Stimulated activated naive B cell treated with anti-CD40 and anti-IgM and Interleukin-4, amounts not matched to agents 10 μg/mL and 1 μg/mL and 100 μg/mL, for 72 hours (primary cell): ENCODE measurements at regions not wholly inside any gene's neighbourhood (a gene's known extent, or its start where the extent isn't known, plus 50 kb on each side); places are given as distances from the start of the nearest gene placed in this dataset.
"Not testable (repeated sequence)": the region's sequence is repeated elsewhere in the genome, so short reads cannot be mapped to it uniquely, and the experiment has no call there.

ENCODE experiments used
- ATAC-seq, 2 donors: fragments of 150-1000 bp; cut with Tn5 transposase; replicated peaks; 2 replicates each; pipeline ENCODE4 v1.10.0; 2021; ENCODE audit warnings: moderate library complexity in 1 of 2
- DNase-seq: peaks from one replicate; pipeline ENCODE4 v3.0.0; 2021
- H3K27ac Mint-ChIP-seq: one replicate; pipeline ENCODE4 v1.8.0; 2022; ENCODE audit warnings: mild to moderate bottlenecking, mixed read lengths
- H3K27me3 Mint-ChIP-seq, 2 donors: one replicate each; pipeline ENCODE4 v1.8.0; 2022; ENCODE audit warnings: mixed read lengths in 2 of 2
- H3K36me3 Mint-ChIP-seq, 2 donors: one replicate each; pipeline ENCODE4 v1.8.0; 2022; ENCODE audit warnings: mixed read lengths in 2 of 2, mild to moderate bottlenecking in 1 of 2
- H3K4me1 Mint-ChIP-seq, 2 donors: one replicate each; pipeline ENCODE4 v1.8.0; 2022; ENCODE audit warnings: mixed read lengths in 2 of 2, mild to moderate bottlenecking in 1 of 2
- H3K4me3 Mint-ChIP-seq, 2 donors: one replicate each; pipeline ENCODE4 v1.8.0; 2022; ENCODE audit warnings: mild to moderate bottlenecking in 2 of 2, mixed read lengths in 2 of 2, moderate library complexity in 1 of 2
- H3K9me3 Mint-ChIP-seq, 2 donors: one replicate each; pipeline ENCODE4 v1.8.0; 2022; ENCODE audit warnings: mixed read lengths in 2 of 2, mild to moderate bottlenecking in 1 of 2

DNA sequence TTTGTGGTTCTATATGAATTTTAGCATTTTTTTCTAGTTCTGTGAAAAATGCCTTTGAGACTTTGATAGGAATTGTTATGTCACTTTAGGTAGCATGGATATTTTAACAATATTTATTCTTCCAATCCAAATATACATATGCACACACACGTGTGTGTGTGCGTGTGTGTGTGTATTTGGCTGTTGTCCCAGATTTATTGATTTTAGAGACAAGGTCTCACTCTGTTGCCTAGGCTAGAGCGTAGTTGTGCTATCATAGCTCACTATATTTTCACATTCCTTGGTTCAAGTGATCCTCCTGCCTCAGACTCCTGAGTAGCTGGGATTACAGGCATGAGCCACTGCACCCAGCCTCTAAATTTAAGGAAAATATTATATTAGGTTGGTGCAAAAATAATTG, 162.5 kb upstream of the TRIM24 start:
- DNase-seq, result no peak
- Mint-ChIP-seq H3K36me3 (no peaks in the 10 kb centered on the region), H3K27me3 (no peaks in the 10 kb centered on the region)

DNA sequence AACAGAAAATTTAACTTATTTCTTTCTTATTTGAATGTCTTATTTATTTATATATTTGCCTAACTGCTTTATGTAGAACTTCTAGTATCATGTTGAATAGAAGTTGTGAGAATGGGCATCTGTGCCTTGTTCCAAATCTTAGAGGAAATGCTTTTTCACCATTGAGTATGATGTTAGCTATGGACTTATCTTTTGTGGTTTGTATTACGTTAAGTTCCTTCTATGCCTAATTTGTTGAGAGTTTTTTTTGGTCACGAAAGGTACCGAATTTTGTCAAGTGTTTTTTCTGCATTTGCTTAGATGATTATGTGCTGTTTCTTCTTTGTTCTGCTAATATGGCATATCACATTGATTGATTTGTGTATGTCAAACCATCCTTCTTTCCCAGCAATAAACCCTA, 161.0 kb upstream of the TRIM24 start:
- no peaks in the 10 kb centered on the region for H3K27me3 Mint-ChIP-seq
- DNase-seq (no peak), ATAC-seq (no peak)
- peaks cover 8 to 12% of the 10 kb centered on the region in 2 donors for H3K4me1 Mint-ChIP-seq
- no peak overlapping the region for H3K27ac Mint-ChIP-seq
- no peaks in the 10 kb centered on the region for H3K9me3 Mint-ChIP-seq
- H3K4me3 Mint-ChIP-seq, result no peak overlapping the region
- no peaks in the 10 kb centered on the region for H3K36me3 Mint-ChIP-seq

More for the DNA sequence above, 162.5 kb upstream of the TRIM24 start:
- no peak for ATAC-seq
- no peak overlapping the region for H3K4me3 Mint-ChIP-seq
- H3K4me1 Mint-ChIP-seq, result peaks cover 8 to 12% of the 10 kb centered on the region in 2 donors
- H3K9me3 Mint-ChIP-seq, result no peaks in the 10 kb centered on the region
- H3K27ac Mint-ChIP-seq, result no peak overlapping the region

DNA sequence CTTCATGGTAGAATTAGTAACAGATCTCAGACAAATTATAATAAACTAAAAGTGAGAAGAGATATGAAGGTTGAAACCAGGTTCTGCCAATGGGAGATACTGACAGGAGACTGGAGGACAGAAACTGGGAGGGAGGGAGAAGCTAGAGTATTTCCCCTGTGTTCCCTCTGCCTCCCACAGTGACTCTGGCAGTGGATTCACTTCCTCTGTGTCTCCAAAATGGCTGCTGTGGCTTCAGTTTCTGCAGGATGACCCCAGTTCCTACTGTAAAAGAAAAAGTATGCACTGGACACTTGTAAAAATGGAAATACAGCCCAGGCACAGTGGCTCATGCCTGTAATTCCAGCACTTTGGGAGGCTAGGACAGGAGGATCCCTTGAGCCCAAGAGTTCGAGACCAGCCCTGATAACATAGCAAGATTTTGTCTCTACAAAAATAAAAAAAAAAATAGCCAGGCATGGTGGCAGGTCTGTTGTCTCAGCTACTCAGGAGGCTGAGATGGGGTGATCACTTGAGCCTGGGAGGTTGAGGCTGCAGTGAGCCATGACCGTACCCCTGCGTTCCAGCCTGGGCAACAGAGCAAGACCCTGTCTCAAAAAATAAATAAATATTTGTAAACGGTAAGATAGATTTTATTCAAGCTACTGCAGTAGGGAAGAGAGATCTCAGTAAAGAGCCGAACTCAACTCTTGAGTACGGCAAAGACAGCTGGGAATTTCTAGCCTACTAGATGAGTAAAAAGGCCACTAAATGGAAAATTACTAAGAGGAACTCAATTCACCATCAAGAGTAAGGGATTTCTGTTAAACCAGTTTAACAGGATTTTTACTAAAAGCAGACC, 156.6 kb upstream of the TRIM24 start:
- ATAC-seq, result no peak
- Mint-ChIP-seq H3K36me3 (no peaks in the 10 kb centered on the region), H3K27ac (no peak overlapping the region), H3K9me3 (no peaks in the 10 kb centered on the region), H3K4me3 (no peak overlapping the region), H3K27me3 (no peaks in the 10 kb centered on the region), H3K4me1 (no peaks in the 10 kb centered on the region)
- DNase-seq, result no peak

DNA sequence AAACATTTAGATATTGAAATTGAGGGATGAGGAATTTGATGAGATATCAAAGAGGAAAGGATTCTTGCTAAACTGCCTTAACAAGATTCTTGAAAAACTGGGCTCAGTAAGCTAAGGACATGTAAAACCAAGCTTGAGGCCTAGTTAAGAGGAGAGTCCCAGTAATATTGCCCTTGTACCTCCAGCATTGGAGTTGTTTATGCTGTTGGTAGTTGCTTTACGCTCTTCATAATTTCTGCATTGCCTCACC, 156.1 kb upstream of the TRIM24 start:
- Mint-ChIP-seq H3K4me3 (no peak overlapping the region), H3K27me3 (no peaks in the 10 kb centered on the region), H3K36me3 (no peaks in the 10 kb centered on the region), H3K4me1 (no peaks in the 10 kb centered on the region), H3K27ac (no peak overlapping the region), H3K9me3 (no peaks in the 10 kb centered on the region)
- ATAC-seq, result no peak
- DNase-seq, result no peak

DNA sequence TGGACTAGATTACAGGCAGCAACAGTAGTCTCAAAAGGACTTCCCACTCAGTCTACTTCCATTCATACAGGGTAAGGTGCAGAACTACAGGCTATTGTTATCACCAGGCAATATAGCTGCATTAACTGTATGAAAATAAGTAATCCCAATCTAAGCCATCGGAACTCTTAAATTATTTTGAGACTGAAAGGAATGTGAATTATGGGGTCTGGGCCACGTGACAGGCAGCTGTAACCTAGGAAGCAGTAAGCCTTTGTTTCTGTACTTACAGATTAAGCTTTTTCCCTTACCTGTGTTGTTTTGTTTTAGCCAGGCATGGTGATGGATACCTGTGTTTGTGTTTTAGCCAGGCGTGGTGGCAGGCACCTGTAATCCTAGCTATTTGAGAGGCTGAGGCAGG, 152.4 kb upstream of the TRIM24 start:
- no peak overlapping the region for H3K27ac Mint-ChIP-seq
- DNase-seq (no peak), ATAC-seq (no peak)
- H3K4me1 Mint-ChIP-seq, result no peaks in the 10 kb centered on the region
- no peaks in the 10 kb centered on the region for H3K27me3 Mint-ChIP-seq
- no peak overlapping the region for H3K4me3 Mint-ChIP-seq
- H3K36me3 Mint-ChIP-seq, result no peaks in the 10 kb centered on the region
- no peaks in the 10 kb centered on the region for H3K9me3 Mint-ChIP-seq

DNA sequence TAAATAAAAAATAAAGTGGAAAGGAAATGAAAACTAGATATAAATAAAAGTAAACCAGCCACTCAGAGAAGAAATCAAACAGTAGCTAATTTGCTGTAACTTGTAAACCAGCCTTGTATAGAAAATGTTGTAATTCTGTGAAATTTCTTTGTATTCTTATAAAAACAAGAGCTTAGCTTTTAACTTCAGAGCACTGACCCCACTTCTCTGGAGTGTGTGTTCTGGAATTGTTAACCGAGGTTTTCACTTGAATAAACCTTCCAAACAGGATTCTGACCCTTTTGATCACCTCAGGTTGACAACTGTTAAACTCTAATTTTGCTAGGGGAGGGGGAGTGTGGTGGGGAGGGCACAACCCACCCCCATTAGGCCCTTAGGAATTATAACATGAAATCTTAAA, 151.9 kb upstream of the TRIM24 start:
- Mint-ChIP-seq H3K27me3 (no peaks in the 10 kb centered on the region), H3K4me1 (no peaks in the 10 kb centered on the region), H3K36me3 (no peaks in the 10 kb centered on the region), H3K9me3 (no peaks in the 10 kb centered on the region), H3K4me3 (no peak overlapping the region), H3K27ac (no peak overlapping the region)
- no peak for ATAC-seq
- DNase-seq, result no peak

DNA sequence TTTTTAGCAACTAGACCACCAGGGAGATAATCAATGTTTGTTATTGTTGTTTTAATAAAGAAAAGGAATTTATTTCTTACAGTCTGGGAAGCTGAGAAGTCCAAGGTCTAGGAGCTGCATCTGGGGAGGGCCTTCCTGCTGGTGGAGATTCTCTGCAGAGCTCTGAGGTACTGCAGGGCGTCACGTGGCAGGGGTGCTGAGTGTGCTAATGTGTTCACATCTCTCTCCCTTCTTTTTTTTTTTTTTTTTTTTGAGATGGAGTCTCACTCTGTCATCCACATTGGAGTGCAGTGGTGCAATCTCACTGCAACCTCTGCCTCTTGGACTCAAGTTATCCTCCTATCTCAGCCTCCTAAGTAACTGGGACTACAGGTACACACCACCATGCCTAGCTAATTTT, 150.9 kb upstream of the TRIM24 start:
- no peak for ATAC-seq
- H3K36me3 Mint-ChIP-seq, result no peaks in the 10 kb centered on the region
- H3K4me3 Mint-ChIP-seq, result no peak overlapping the region
- no peak overlapping the region for H3K27ac Mint-ChIP-seq
- H3K9me3 Mint-ChIP-seq, result no peaks in the 10 kb centered on the region
- DNase-seq, result no peak
- no peaks in the 10 kb centered on the region for H3K27me3 Mint-ChIP-seq
- no peaks in the 10 kb centered on the region for H3K4me1 Mint-ChIP-seq

DNA sequence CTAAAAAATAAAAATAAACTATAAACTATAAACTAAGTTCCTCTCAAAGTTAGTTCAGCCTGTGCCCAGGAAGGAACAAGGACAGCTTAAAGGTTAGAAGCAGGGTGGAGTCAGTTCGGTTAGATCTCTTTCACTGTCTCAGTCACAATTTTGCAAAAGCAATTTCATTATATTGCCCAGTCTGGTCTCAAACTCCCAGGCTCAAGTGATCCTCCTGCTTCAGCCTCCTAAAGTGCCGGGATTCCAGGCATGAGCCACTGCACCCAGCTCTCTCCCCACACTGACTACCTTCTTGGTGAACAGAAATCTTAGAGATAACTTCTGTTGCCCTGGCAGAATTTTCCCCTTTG, 146.3 kb upstream of the TRIM24 start:
- H3K27ac Mint-ChIP-seq, result no peak overlapping the region
- H3K4me1 Mint-ChIP-seq, result no peaks in the 10 kb centered on the region
- H3K9me3 Mint-ChIP-seq, result peaks cover 6 to 9% of the 10 kb centered on the region in 2 donors
- no peak overlapping the region for H3K4me3 Mint-ChIP-seq
- H3K36me3 Mint-ChIP-seq, result no peaks in the 10 kb centered on the region
- peaks cover 0 to 5% of the 10 kb centered on the region in 2 donors for H3K27me3 Mint-ChIP-seq
- DNase-seq (no peak), ATAC-seq (no peak)

DNA sequence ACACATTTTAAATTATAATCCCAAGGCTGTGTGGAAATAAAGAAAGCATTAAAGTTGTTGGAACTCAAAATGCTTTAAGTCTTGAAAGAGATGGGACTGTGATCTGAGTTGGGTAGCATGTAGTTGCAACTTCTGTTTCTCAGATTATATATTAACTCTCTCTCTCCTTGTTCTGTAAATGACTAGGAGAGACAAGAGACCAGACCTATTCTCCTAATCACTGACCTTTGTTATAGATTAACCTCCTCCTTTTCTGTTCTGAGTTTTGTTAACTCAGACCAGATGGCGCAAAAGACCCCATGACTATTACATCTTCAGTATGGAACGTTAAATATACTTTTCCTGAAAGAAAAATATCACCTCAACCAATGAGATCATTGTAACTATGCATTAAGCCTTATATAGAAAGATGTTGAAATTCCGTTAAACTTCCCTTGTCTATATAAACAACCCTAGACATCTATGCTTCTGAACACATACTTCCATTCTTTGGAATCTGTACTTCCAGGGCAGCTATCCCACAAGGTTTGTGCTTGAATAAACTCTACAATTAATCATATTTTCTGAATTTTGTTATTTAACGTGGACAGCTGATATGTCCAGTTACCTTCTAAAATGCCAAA, 143.5 kb upstream of the TRIM24 start:
- peaks cover 0 to 5% of the 10 kb centered on the region in 2 donors for H3K27me3 Mint-ChIP-seq
- no peak overlapping the region for H3K4me3 Mint-ChIP-seq
- DNase-seq (no peak), ATAC-seq (no peak)
- H3K9me3 Mint-ChIP-seq, result peaks cover 6 to 9% of the 10 kb centered on the region in 2 donors
- H3K27ac Mint-ChIP-seq, result no peak overlapping the region
- H3K4me1 Mint-ChIP-seq, result no peaks in the 10 kb centered on the region
- no peaks in the 10 kb centered on the region for H3K36me3 Mint-ChIP-seq

DNA sequence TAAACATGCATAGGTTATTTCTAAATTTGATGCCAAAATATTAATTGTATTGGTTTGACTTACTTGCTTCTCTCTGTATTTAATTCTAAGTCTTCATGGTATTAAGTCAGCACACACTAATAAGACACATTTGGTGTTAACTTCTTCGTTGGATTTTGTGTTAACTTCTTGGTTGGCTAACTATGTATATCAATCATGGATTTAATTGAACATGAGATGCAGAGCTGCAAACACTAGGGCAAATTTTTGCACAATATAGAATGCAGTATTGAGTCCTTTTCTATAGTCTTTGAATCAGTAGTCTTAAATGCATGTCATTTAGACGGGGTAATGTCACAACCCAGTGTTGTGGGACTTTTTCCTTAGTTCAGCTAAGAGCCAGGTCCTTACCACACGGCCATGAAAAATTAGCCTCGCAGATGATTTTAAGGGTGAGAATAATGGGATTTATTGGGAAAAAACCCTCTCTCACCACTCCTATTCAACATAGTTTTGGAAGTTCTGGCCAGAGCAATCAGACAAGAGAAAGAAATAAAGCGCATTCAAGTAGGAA, 142.9 kb upstream of the TRIM24 start:
- no peak overlapping the region for H3K4me3 Mint-ChIP-seq
- H3K36me3 Mint-ChIP-seq, result no peaks in the 10 kb centered on the region
- no peak for ATAC-seq

DNA sequence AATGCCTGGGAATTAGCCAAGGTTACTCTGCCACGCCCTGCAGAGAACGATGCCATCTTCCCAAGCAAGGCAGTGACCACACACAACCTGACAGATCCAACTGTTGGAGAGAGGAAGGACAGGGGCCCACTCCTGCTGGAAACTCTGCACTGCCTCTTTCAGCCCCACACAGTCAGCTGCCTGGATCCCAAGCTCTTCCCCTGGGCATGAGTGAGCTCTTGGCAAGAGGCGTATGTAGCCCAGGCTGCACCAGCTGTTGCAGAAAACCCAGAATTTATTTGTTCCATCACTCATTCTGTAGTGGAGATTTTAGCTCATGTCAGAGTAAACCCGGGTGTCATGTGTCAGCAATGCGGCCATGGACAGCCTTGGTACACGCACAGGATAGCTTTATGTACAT, 135.1 kb upstream of the TRIM24 start:
- DNase-seq, result no peak
- no peak for ATAC-seq
- Mint-ChIP-seq H3K9me3 (peaks cover 8 to 9% of the 10 kb centered on the region in 2 donors), H3K27me3 (no peaks in the 10 kb centered on the region), H3K36me3 (no peaks in the 10 kb centered on the region), H3K4me1 (no peaks in the 10 kb centered on the region), H3K27ac (no peak overlapping the region), H3K4me3 (no peak overlapping the region)

More for the DNA sequence above, 142.9 kb upstream of the TRIM24 start:
- H3K27ac Mint-ChIP-seq, result no peak overlapping the region
- H3K9me3 Mint-ChIP-seq, result peaks cover 6 to 9% of the 10 kb centered on the region in 2 donors
- H3K4me1 Mint-ChIP-seq, result no peaks in the 10 kb centered on the region
- peaks cover 0 to 5% of the 10 kb centered on the region in 2 donors for H3K27me3 Mint-ChIP-seq
- no peak for DNase-seq

DNA sequence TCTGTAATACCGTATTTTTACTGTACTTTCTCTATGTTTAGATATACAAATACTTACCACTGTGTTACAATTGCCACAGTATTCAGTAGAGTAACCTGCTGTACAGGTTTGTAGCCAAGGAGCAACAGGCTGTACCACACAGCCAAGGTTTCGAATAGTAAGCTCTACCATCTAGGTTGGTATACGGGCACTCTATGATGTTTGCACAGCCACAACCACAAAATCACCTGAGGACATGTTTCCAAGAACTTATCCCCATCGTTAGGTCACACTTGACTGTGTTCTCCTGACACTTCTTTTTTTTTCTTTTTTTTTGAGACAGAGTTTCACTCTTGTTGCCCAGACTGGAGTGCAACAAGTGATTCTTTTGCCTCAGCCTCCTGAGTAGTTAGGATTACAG, 134.6 kb upstream of the TRIM24 start:
- no peaks in the 10 kb centered on the region for H3K4me1 Mint-ChIP-seq
- H3K36me3 Mint-ChIP-seq, result no peaks in the 10 kb centered on the region
- peaks cover 12 to 13% of the 10 kb centered on the region in 2 donors for H3K9me3 Mint-ChIP-seq
- no peak overlapping the region for H3K4me3 Mint-ChIP-seq
- no peak for DNase-seq
- no peak for ATAC-seq
- no peak overlapping the region for H3K27ac Mint-ChIP-seq
- no peaks in the 10 kb centered on the region for H3K27me3 Mint-ChIP-seq

DNA sequence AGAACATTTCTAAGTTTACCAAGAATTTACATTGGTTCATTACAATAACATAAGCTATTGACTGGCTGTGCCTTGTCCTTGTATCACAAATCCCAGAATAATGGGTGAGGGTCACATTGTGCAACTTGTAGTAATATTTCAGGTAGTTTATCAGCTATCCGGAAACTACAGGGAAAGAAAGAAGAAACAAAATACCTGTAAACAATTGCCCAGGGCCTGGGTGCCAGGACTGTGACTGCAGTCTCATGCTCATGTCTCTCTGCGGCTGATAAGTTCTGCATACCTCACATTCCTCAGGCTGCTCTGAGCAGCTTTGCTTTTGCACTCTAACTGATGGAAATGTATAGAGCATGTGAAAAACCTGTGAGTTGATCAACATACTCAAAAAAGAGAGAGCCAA, 131.8 kb upstream of the TRIM24 start:
- H3K4me1 Mint-ChIP-seq, result no peaks in the 10 kb centered on the region

DNA sequence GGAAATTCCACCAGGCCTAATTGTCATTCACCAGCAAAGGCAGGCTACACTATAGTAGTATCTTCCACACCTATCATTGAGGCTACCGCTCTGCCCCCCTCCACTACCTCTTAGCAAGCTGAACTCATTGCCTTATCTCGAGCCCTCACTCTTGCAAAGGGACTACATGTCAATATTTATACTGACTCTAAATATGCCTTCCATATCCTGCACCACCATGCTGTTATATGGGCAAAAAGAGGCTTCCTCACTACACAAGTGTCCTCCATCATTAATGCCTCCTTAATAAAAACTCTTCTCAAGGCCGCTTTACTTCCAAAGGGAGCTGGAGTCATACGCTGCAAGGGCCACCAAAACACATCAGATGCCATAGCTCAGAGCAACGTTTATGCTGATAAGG, 127.2 kb upstream of the TRIM24 start:
- H3K36me3 Mint-ChIP-seq, H3K27me3 Mint-ChIP-seq, ATAC-seq, H3K4me1 Mint-ChIP-seq, H3K27ac Mint-ChIP-seq, DNase-seq, H3K4me3 Mint-ChIP-seq: not testable (repeated sequence)
- H3K9me3 Mint-ChIP-seq, result peaks cover 23 to 25% of the 10 kb centered on the region in 2 donors

More for the DNA sequence above, 131.8 kb upstream of the TRIM24 start:
- Mint-ChIP-seq H3K27me3 (no peaks in the 10 kb centered on the region), H3K4me3 (no peak overlapping the region), H3K9me3 (peaks cover 18 to 19% of the 10 kb centered on the region in 2 donors), H3K27ac (no peak overlapping the region), H3K36me3 (no peaks in the 10 kb centered on the region)
- DNase-seq (no peak), ATAC-seq (no peak)

DNA sequence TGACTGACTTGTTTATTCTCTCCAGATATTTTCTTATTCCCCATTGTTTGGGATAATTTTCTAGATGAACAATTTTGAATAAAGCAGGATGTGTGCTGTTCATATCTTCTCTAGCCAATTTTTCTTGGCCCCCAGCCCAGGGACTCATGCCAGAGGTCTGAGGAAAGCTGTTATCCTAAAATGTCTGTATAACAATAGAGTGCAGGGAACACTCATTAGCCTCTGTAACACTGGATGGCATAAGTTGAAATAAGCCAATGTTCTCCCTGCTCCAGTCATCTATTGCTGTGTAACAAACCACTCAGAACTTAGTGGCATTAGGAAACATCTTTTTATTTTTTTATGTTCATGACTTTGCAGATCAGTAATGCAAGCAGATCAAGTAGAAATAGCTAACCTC, 121.7 kb upstream of the TRIM24 start:
- ATAC-seq, result no peak
- no peaks in the 10 kb centered on the region for H3K4me1 Mint-ChIP-seq
- H3K27me3 Mint-ChIP-seq, result no peaks in the 10 kb centered on the region
- no peak for DNase-seq
- H3K9me3 Mint-ChIP-seq, result peaks cover 27 to 30% of the 10 kb centered on the region in 2 donors
- H3K27ac Mint-ChIP-seq, result no peak overlapping the region
- no peak overlapping the region for H3K4me3 Mint-ChIP-seq
- no peaks in the 10 kb centered on the region for H3K36me3 Mint-ChIP-seq
